Islet of Langerhans (tissue), 1 donor: ENCODE measurements at regions not wholly inside any gene's neighbourhood (a gene's known extent, or its start where the extent isn't known, plus 50 kb on each side); places are given as distances from the start of the nearest gene placed in this dataset.
"Not testable (repeated sequence)": the region's sequence is repeated elsewhere in the genome, so short reads cannot be mapped to it uniquely, and the experiment has no call there.

ENCODE experiments used
- FAIRE-seq: peaks from one replicate; lab custom pipeline; 2011; peaks lifted over from hg19 to GRCh38; lab: Jason Lieb, UNC

DNA sequence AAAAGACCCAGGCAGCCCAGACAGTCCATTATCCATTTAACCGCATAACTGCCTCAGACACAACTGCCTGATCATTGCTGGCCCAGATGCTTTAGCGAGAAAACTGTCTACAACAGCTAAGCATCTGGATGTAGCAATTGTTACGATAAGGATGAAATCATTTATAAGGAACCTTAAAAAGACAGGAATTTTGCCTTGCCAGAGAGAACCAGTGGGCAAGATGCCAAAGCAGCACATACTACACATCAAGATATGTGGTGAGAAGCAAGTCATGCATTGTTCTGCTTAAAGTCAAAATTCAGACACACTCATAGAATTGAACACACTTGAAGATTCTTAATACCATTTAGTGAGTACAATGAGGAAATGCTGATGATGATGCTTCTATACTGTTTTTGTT lies 1525.3 kb downstream of the CDH8 start:
- FAIRE-seq = no peak

DNA sequence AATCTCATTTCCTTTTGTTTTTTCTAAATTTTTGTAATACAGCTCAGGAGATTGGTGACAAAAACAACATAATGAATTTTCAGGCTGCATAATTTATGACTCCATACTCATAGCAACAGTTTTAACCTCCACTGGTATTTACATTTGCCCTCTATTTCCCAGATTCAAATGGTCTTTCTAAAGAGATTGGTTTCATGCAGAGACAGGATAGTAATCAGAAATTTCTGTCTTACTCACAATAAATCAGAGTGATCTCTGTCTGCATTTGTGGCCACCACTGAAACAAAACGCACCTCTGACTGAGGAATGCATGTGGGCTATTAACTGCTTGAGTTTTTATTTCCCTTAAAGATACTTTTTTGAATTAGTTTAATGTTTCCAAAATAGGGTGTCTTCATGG lies 1526.0 kb downstream of the CDH8 start:
- no peak for FAIRE-seq

DNA sequence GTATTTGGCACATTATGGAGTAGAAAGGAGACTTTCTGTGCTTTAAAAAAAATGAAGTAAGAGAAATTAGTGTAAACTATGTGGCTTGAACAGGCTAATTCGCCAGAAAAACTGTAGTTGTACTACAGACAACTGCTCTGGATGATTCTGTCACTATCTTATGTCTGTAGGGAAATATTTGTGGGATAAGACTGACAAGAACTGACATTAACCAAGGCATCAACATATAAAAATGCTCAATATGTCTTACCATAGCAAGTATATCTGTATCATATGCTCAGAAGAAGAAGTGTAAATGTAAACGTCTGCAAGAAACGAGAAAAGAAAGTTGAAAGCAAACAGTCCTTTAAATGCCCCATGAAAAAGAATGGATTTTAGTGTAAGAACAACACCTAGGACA lies 1545.0 kb downstream of the CDH8 start:
- no peak for FAIRE-seq

DNA sequence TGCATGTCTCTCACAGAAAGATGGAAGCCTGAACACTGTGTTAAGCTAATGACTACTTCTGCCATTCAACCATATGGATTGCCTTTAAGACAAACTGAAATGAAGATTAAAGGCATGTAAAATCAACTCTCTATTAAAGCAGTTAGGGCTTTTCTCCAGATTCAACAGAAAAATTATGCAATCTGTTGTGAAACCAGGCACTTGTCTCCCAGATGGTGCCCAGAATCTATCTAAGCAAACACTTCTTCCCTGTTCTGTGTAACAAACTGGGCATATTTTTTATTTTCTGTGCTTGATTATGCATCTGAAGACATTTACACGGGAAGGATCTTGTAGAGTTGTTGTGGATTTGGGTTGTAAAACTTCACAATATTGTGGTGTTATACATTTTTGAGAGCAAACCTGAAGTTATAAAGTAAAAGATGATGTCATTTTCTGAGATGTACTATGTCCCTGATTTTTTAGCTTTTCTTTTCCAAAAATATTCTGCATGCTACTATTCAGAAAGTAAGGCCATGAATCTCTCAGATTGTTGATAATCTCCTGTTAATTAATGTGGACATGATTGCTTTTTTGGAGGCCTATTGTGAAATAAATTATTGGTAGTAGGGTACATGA lies 1550.3 kb downstream of the CDH8 start:
- no peak for FAIRE-seq

DNA sequence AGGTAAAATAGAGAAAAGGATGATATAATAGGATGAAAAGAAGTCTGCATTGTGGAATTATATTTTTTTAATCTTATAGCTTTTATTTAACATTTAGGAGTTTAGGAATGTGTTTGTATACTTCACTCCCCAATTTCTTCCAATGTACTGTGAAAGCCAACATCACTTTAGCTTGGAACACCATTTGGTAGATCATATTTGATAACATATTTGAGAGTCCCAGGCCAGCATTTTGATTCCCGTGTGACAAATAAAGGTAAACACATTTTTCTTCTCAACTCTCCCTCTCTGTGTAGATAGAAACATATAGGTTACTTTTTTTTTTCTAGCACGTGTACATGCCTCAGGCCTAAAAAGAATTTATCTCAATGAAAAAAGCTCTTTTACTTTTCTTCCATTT lies 1551.3 kb downstream of the CDH8 start:
- no peak for FAIRE-seq

DNA sequence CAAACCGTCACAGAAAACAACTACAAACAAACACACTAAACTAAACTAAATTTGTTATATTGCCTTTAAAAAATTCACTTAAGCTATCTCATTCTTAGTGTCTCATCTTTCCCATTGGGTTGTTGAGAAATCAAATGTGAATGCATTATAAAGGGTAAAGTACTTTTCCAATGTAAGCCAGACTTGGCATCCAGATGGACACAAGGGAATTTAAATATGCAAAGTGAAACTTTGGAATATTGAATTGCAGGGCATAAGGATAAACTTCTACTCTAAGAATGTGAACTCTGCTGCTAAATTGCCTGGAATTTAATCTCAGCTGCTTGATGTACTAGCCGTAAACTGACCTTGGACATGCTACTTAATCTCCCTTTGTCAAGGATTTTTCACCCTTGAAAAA lies 1554.6 kb downstream of the CDH8 start:
- no peak for FAIRE-seq

DNA sequence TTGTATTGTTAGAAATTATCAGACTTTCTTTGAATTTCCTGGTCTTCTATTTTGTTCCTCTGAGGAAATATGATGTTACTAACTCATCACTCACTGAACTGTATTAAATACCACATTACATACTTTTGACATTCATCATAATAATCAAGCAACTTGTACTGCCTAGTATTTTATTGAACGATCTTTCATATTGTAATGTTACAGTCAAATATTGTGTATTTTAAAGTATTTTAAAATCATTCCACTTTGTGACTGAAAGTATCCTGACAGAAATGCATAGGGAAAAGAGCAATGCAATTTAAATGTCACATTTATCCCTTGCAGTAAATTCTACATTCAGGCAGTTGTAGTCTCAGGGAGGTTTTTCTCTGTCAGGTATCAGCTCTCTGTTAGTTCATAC lies 1557.4 kb downstream of the CDH8 start:
- FAIRE-seq = no peak

DNA sequence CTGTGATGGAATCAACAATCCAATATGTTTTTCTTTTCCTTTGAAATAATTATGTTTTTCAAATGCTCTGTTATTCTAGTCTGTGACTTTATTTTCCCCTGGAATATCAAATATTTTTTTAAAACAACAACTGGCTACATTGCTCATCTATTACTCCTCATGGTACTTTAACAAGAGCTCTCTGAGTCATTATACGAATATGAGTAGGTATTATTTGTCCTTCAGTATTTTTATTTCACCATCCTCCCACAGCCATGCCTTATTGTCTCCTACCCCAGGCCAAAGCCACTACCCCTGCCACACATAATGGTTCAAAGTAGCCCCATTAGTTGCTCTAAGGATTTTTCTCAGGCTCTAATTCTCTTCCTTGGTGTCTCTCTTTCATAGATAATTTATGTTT lies 1572.3 kb downstream of the CDH8 start:
- FAIRE-seq = no peak

DNA sequence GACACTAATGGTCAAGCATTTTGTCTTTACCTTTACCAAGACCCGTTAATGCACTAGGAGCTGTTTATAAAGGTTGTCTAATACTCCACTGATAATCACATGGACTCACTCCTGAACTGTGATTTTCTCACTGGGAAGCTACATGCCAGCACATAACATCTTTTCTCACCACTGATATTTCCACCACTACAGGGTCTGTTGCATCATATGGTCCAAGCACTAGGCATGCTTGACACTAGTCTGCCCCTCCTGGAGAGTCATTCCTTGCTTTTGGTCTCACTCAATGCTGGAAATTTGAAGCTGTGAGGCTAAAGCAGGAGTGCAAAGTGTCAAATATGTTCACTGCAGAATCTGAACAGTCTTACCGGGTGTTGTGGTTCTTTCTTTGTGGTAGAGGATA lies 1576.8 kb downstream of the CDH8 start:
- no peak for FAIRE-seq

DNA sequence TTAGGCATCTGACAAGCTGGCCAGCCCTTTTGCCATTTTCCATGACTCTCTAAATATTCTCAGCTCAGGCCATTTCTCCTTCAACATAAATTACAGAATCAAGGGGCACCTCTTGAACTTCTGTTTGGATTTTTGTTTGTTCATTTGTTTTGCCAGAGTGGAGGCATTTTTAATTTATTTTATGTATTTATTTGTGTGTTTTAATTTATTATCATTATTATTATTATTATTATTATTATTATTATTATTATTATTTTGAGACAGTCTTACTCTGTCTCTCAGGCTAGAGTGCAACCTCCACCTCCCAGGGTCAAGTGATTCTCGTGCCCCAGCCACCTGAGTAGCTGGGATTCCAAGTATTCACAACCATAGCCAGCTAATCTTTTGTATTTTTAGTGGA lies 1578.0 kb downstream of the CDH8 start:
- FAIRE-seq = no peak

DNA sequence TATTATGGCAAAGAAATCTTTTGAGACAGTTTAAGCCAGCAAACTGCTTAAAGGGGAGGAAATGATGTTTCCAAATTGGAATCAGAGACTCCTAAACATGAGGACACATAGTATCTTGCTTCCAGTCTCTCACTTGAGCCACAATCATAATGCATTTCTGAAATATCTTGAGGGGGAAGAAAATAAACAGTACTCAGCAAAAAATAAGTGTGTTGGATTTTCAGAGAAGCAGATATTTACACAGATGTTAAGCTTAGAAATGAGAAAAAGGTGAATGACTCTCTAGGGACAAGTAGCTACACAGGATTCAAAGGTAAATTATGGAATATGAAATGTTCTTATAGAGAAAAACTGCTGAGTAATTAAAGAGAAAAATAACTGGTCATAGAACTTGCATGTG lies 1583.6 kb downstream of the CDH8 start:
- FAIRE-seq = no peak

DNA sequence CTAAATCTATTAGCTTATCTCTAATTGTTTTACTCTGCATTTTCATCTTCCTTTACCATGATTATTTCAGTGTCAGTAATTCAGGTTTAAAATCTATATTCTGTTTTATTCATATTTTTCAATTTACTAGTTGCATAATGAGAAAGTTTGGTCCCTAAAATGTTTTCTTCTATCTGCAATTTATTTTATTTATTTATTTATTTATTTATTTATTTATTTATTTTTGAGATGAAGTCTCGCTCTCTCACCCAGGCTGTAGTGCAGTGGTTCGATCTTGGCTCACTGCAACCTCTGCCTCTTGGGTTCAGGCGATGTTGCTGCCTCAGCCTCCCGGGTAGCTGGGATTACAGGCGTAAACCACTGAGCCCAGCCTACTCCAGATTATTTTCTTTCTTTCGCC lies 1597.3 kb downstream of the CDH8 start:
- FAIRE-seq = no peak

DNA sequence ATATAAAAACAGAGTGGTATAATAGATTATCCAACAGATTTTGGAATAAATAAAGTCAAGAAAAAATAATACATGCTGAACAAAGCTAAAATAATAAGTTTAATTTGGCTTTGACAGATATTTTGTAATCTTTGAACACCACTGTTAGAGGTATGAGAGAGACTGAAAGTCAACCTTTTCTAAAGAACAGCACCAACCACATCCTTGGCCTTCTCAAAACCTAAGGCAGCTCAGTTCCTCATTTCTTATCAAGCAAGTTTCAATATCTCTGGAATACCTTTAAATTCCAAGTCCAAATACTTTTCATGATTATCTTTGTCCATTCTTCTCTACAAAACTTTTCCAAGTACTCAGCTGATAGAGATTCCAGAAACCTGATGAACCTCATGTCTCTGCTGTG lies 1603.8 kb downstream of the CDH8 start:
- FAIRE-seq = no peak

DNA sequence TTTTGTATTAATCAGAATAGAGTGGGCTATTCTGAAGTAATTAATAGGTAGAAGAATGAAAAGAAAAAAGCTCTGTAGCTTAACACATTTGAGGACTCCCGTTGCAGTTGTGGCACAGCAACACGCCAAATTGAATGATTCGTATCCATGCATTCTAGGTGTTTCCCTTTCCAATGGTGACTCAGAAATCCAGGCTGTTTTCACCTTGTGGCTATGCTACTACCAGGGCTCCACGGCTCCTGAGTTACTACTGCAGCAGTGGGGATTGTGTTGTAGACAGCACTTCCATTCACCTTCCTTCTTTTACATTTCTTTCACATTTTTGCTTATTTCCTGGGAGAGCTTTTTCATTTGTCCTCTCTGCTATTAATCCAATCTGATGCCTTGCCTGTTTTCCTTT lies 1616.4 kb downstream of the CDH8 start:
- no peak for FAIRE-seq

DNA sequence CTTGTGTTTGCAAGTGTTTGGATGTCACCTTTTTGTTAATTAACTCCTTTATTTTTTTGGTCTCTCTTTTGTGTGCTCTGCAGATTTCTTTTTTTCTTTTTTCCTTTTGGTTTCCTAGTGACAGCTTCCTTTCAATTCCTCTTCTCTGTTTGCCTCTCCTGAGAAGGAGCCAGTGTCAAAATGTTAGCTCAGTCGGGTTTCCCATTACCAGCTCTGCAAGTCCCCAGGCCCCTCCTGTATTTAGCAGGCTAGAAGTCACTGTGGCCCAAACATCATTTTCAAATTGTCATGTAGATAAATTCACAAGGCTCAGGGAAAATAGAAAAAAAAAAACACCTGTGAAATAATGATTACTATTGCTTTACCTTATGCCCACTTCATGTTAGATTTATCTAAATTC lies 1621.6 kb downstream of the CDH8 start:
- no peak for FAIRE-seq

DNA sequence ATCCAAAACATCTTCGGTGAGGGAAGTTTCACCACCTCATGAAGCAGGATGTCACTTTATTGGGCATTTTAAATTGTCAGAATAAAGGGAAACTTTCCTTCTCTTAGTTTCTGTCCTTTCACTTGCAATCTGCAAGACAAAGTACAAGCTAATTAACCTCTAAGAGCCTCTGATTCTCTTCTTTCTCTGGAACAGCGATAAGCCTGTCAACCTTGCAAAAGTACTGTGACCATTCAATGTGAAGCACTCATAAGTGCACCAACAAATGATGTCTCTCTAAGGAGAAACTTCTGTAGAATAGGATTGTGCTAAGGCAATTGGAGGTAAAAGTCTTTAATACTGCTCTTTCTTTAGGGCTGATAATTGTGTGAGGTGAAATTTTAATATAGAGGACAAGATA lies 1622.3 kb downstream of the CDH8 start:
- no peak for FAIRE-seq

DNA sequence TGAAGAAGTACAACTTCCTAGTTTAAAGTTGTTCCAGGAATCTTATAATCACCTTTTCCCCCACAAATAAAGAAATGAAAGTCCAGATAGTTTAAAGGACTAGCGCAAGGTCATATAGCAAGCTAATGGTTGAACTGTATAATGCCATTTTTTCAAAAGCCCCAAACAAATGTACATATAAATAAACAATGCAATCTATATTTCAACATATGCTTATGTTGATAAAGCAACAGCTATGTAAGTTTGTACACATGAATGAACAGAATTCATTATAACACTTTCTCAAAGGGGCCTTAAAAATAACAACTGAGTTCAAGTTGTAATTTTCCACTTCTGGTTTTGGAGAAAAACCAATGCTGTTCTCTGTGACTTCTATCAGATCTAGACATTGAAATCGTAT lies 1628.6 kb downstream of the CDH8 start:
- FAIRE-seq = no peak

DNA sequence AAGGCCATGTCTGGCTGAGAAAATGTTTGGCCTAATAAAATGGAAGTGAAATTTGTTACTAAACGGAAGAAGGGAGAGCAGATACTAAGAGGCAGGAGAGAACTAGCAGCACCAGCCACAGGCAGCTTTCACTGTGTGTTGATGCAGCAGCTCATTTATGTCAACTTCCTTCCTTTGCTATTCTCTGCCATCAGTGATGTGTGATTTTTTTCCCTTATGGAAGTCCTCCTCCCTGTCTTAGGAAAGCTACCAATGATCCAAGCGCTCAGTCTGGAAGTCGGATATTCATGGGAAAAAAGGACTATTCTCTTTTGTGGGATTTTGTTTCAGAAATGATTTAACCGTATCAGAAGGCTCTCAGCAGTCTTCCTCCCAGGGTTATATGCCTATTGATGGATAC lies 1629.2 kb downstream of the CDH8 start:
- FAIRE-seq = no peak

DNA sequence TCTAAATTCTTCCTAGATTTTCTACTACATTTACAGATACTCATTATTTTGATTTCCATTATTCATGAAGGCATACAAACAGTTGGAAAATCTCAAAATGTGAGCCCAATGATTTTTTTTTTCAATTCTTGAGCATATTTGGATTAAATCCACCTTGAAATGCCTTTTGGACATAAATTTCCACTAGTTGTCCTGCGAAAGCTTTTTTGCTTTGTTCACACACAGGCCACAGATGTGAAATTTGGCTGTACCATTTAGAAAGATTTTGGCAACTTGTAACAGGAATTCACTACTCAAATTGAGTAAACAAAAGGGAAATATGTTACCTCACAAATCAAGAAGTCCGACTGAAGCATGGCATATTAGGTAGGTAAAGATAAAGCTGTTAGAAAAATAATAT lies 1631.0 kb downstream of the CDH8 start:
- no peak for FAIRE-seq

DNA sequence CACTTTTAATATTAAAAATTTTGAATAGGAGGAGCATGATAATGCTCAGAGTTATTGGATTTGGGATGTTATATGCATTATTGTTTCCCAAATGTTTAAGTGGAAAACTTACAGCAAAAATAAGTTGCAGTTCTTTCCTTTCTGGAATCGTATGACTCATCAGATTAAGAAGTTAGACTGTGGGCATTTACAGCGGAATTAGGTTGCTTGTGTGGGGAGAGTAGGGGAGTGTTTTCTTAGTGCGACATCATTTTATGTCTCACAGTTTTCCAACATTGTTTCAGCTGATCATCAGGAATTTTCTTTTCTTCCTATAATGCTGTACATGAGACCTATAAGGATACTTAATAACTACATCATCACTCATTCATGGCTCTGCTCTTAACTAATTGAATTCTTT lies 1631.8 kb downstream of the CDH8 start:
- no peak for FAIRE-seq

DNA sequence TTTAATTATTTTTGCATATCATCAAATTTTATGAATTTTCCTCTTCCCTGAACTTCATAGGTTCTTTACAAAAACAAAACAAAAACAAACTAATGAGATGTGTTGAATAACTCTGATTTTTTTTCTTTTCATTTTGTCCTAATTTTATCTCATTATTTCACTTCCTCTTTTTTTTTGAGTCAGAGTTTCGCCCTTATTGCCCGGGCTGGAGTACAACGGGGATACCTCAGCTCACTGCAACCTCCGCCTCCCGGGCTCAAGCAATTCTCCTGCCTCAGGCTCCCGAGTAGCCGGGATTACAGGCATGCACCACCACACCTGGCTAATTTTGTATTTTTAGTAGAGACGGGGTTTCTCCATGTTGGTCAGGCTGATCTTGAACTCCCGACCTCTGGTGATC lies 1633.3 kb downstream of the CDH8 start:
- not testable (repeated sequence) for FAIRE-seq

DNA sequence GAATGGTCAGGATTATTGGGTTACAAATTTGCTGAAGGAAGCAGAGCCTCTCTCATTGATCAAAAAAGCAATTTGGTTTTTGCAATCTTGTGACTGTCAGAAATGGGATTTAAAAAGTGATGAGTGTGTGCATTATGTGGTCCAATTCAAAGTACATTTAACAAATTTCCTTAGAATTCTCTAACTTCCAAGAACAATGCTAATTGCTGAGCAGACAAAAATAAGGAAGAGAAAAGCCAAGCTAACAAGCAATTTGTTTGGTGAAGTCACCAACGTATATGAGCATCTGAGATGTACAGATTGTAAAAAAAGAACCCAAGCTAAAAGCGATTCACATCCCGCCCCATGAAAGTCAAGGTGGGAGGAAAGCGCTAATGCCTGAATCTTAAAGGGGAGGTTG lies 1643.9 kb downstream of the CDH8 start:
- no peak for FAIRE-seq

DNA sequence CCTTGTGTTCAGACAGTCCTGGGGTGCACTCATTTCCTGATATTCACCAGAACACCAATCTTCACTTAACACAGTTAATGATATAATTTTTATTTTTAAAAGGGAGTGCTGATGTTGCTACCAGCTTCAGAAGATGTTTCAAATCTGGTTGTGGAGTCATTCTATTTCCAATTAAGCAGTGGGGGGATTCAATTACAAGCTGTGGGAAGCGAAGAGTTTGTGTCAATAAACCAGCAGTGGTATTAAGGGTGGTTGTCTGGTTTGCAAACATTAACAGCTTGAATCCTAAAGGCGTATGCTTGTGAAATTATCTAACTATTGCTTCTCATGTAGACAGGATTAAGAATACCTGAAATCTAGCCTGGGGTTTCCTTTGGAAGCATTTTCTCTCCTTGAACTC lies 1637.5 kb upstream of the GOT2 start:
- no peak for FAIRE-seq

DNA sequence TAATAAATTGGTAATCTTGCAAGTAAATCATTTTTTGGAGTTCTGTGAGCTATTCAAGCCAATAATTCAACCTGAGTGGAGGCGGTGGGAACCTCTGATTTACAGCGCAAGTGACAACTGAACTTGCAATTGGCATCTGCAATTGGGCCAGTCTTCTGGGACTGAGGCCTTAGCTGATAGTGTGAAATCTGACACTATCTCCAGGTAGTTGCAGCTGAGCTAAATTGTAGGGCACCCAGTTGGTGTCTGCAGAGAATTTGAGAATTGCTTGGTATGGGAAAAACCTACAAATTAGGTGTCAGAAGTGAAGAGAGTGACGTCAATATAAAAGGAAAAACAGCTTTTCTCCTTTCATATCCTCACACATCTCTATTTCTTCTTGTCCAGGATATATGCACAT lies 1633.6 kb upstream of the GOT2 start:
- no peak for FAIRE-seq

DNA sequence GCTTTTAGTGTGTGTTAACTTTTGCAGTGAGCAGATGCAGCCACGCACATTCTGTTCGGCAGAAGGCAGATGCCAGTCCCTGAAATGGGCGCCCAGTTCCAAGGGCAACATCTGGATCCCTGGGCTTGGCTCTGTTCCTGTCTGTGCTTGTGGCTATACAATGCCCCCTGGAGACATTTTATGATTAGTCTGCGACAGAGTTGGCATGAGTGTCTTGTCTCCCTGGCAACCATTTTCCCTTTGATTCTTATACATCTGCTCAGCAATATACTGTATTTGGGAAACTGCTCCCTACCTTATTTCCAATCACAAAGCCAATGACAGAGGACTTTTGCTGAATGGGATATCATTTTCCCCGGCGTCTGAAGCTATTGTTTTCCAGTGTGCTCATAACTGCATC lies 1629.5 kb upstream of the GOT2 start:
- FAIRE-seq = no peak
